Large intestine (tissue), 3 donors: ENCODE measurements at regions not wholly inside any gene's neighbourhood (a gene's known extent, or its start where the extent isn't known, plus 50 kb on each side); places are given as distances from the start of the nearest gene placed in this dataset.
A peak's percentile ranks its signal among the peaks of the same experiment; 100 is the strongest.

Experiments
- DNase-seq, 2 donors: peaks; one replicate each; pipeline versions ENCODE4 v3.0.0 to v3.0.0-alpha.2; 2013
- H3K27ac ChIP-seq: one replicate; pipeline ENCODE4 v1.5.1; 2013; ENCODE audit warnings: low read length
- H3K27me3 ChIP-seq: 2 replicates; pipeline ENCODE4 v1.6.1; 2013; ENCODE audit warnings: low read length; ENCODE audit not compliant: control insufficient read depth, insufficient read depth
- H3K36me3 ChIP-seq: 2 replicates; pipeline ENCODE4 v1.6.1; 2013; ENCODE audit warnings: low read length; ENCODE audit not compliant: control insufficient read depth, insufficient read depth
- H3K4me1 ChIP-seq: one replicate; pipeline ENCODE4 v1.6.1; 2013; ENCODE audit warnings: low read length; ENCODE audit not compliant: control insufficient read depth, insufficient read depth
- H3K4me3 ChIP-seq: one replicate; pipeline ENCODE4 v1.5.1; 2013; ENCODE audit warnings: low read length
- H3K9me3 ChIP-seq: one replicate; pipeline ENCODE4 v1.6.1; 2013; ENCODE audit warnings: mild to moderate bottlenecking, low read depth, low read length, moderate library complexity; ENCODE audit not compliant: control insufficient read depth
- WGBS: methylation state at CpG from one replicate; pipeline ENCODE4 v1.1.5; 2013; ENCODE audit warnings: low lambda C conversion rate; ENCODE audit not compliant: insufficient coverage; 5-methylcytosine and 5-hydroxymethylcytosine counted together

DNA sequence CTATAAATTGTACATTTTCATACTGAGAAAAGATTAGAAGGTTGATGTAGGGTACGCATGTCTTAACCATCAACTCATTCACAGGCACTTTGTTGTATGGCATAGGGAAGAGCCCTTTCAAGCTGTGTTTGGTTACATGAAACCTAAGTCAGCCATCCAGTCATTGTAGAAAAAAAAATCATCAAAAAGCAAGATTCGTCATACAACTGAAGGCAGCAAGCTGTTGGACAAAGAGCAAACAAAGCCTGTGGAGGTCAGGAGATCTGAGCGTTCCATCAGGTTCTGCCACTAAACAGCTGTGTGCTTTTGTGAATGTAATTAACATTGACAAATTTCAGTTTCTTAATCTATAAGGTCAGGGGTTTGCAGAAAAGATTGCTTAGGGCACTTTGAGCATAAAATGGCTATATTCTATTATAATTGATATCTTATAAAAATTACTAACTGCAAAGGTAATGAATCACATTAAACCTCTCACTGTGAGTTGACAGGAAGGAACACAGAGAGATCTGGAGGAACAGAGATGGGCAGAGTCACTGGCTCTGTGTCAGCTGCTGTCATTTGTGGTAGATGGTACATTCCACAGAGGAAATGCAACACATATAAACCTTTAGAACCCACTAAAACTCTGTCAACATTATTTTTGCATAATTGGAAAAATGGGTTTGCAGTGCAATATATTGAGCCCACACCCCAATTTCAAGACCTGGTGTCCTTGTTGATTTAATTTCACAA is 66.3 kb upstream of the MYOCD start:
- Histone ChIP-seq H3K4me1 (no peaks in the 10 kb centered on the region), H3K27ac (no peak overlapping the region), H3K27me3 (no peaks in the 10 kb centered on the region), H3K9me3 (no peaks in the 10 kb centered on the region), H3K36me3 (no peaks in the 10 kb centered on the region), H3K4me3 (no peak overlapping the region)
- no CpG with 5 or more reads among the region's 3 CpGs for WGBS
- DNase-seq = no peak

DNA sequence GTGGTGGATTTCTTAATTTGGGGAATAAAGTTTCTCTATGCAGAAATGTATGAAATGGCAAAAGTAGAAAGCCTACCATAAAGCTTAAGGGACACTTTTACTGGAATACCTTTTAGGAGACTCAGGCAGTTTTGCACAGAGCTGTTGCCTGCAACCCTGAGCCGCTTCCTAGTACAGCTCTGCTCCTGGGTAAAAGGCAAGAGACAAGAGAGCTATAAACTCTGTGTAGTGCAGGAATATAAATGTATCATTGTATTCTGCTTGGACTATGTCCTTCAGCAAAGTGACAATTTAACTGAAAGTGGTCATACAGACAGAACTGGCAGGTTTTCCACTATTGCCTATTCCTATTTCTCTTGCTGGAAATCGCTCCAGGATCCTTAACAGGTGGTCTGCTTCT is 65.3 kb upstream of the MYOCD start:
- Histone ChIP-seq H3K27me3 (no peaks in the 10 kb centered on the region), H3K27ac (no peak overlapping the region), H3K9me3 (no peaks in the 10 kb centered on the region), H3K4me1 (no peaks in the 10 kb centered on the region), H3K4me3 (no peak overlapping the region), H3K36me3 (no peaks in the 10 kb centered on the region)
- DNase-seq = peak in 1 of 2 donors; percentile 20
- WGBS = no CpG with 5 or more reads among the region's 2 CpGs

DNA sequence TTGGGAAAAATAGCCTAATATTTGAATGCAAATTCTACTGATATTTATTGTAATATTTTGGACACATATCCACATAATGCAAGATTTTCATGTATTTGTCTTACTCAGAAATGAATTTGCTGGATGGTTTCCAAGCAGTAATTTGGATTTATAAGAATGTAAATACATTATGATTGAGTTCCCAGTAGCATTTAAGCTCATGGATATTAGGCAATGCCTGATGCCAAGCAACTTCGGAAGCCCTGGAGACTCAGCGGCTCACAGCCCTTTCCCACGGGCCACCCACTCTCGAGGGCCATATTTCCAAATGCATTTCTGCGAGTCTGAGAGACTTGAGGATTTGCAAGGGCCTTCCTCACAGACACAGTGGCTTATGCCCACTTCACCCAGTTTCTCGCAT is 62.1 kb upstream of the MYOCD start:
- H3K4me1 ChIP-seq = no peaks in the 10 kb centered on the region
- no peak overlapping the region for H3K4me3 ChIP-seq
- no peaks in the 10 kb centered on the region for H3K27me3 ChIP-seq
- no peak overlapping the region for H3K27ac ChIP-seq
- no peaks in the 10 kb centered on the region for H3K9me3 ChIP-seq
- H3K36me3 ChIP-seq = no peaks in the 10 kb centered on the region
- no peak for DNase-seq
- WGBS = no CpG with 5 or more reads among the region's 6 CpGs

DNA sequence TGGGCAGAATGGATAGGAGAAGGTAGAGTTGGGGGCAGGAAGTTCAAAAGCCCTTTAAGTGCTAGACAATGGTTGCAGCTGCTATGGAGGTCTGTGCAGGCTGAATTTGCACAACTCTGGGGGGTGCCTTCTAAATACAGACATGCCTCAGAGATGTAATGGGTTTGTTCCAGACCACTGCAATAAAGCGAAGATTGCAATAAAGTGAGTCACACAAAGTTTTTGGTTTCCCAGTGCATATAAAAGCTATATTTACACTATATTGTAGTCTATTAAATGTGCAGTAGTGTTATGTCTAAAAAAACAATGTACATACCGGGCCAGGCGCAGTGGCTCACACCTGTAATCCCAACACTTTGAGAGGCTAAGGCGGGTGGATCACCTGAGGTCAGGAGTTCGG is 60.5 kb upstream of the MYOCD start:
- DNase-seq = no peak
- H3K4me3 ChIP-seq = no peak overlapping the region
- no peak overlapping the region for H3K27ac ChIP-seq
- no peaks in the 10 kb centered on the region for H3K4me1 ChIP-seq
- H3K9me3 ChIP-seq = no peaks in the 10 kb centered on the region
- WGBS = 90% methylated on average over 2 of the region's 5 CpGs
- no peaks in the 10 kb centered on the region for H3K36me3 ChIP-seq
- no peaks in the 10 kb centered on the region for H3K27me3 ChIP-seq

DNA sequence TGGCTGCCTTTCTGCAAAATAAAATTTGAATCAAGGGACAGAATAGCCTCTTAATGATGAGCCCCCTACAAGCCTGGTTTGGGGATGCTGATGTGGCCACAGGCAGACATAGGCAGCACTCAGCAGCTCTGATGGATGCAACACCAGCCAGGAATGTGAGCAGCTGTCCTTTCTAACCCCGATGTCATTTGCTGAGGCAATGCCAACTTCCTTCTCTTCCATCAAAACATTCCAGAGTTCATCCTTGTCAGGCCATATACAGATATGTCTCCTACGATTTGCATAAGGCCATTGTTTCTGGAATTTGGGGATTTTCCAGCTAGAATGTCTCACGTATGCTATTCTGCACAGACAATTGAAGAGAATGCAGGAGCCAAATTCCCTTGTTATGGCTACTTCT is 52.1 kb upstream of the MYOCD start:
- Histone ChIP-seq H3K4me1 (no peaks in the 10 kb centered on the region), H3K27me3 (no peaks in the 10 kb centered on the region), H3K36me3 (no peaks in the 10 kb centered on the region), H3K9me3 (no peaks in the 10 kb centered on the region), H3K4me3 (no peak overlapping the region), H3K27ac (no peak overlapping the region)
- no peak for DNase-seq
- WGBS = 20% methylated on average over 1 of the region's 3 CpGs
